HCT116 (cell line): ENCODE measurements at regions not wholly inside any gene's neighbourhood (a gene's known extent, or its start where the extent isn't known, plus 50 kb on each side); places are given as distances from the start of the nearest gene placed in this dataset.

ENCODE experiments used
- ATAC-seq: fragments of 200-7000 bp; cut with Tn5 transposase; 2 replicates; pipeline ENCODE4 v1.9.1; 2020; ENCODE audit warnings: mild to moderate bottlenecking, moderate library complexity
- BruUV-seq: library from RNA; stranded (reverse); fragments of 400-500 nt; replicated peaks from 2 replicates; lab custom pipeline; 2021; lab: Mats Ljungman, UMichigan
- CTCF ChIA-PET: fragments of 300-600 bp; sonication (Branson Sonifier 250); formaldehyde crosslinking; loops from one replicate; lab custom pipeline; 2021; ENCODE audit warnings: antibody characterized with exemption; lab: Charles Lee
- POLR2A ChIA-PET: fragments of 300-600, 350-600 bp; sonication (Branson Sonifier 250); formaldehyde crosslinking; loops from one replicate; lab custom pipeline; 2021; ENCODE audit warnings: antibody characterized with exemption; lab: Charles Lee
- RAD21 ChIA-PET, 2 experiments: fragments of 300-600 bp; sonication (Branson Sonifier 250); formaldehyde crosslinking; loops; one replicate each; lab custom pipeline; 2023; ENCODE audit warnings: low total read pairs in 2 of 2; ENCODE audit not compliant: uncharacterized antibody in 2 of 2, unreplicated experiment in 2 of 2, low non-redundant PET in 1 of 2; lab: Charles Lee
- DNase-seq: peaks from one replicate; pipeline ENCODE4 v3.0.0-alpha.2; 2010; ENCODE audit warnings: low read depth, low spot score
- H2AFZ ChIP-seq: fragments of 200-600 bp; shearing (Covaris generic), sonication (generic); 2 replicates; pipeline ENCODE4 v1.6.1; 2017; ENCODE audit warnings: low read depth, mixed run types, mixed read lengths, antibody characterized with exemption, low read length; ENCODE audit not compliant: poor library complexity, severe bottlenecking
- H3K27ac ChIP-seq: 2 replicates; pipeline ENCODE4 v1.5.1; 2012; ENCODE audit warnings: low read depth, low read length
- H3K27me3 ChIP-seq: fragments of 200-600 bp; sonication (generic); 2 replicates; pipeline ENCODE4 v1.6.1; 2016; ENCODE audit warnings: mixed run types, low read length, mixed read lengths; ENCODE audit not compliant: insufficient read depth
- H3K36me3 ChIP-seq, 2 experiments: fragments of 200-500 bp in 1 of 2; fragments of 200-600 bp in 1 of 2; sonication (Bioruptor generic) in 1 of 2; sonication (generic) in 1 of 2; 2 replicates each; pipeline versions ENCODE4 v1.5.1 to v1.6.1; 2014 to 2016; ENCODE audit warnings: low read length in 2 of 2, inconsistent platforms in 1 of 2, mixed read lengths in 1 of 2, mixed run types in 1 of 2; ENCODE audit not compliant: insufficient read depth in 2 of 2, control insufficient read depth in 1 of 2
- H3K4me1 ChIP-seq, 2 experiments: fragments of 200-600 bp in 1 of 2; sonication (generic) in 1 of 2; 2 replicates each; pipeline versions ENCODE4 v1.5.1 to v1.6.1; 2012 to 2017; ENCODE audit warnings: low read length in 2 of 2, inconsistent platforms in 1 of 2, mild to moderate bottlenecking in 1 of 2, mixed read lengths in 1 of 2, mixed run types in 1 of 2, moderate library complexity in 1 of 2; ENCODE audit not compliant: insufficient read depth in 2 of 2, control insufficient read depth in 1 of 2
- H3K4me2 ChIP-seq: fragments of 200-600 bp; sonication (generic); 2 replicates; pipeline ENCODE4 v1.6.1; 2017; ENCODE audit warnings: mixed run types, low read length, mixed read lengths
- H3K4me3 ChIP-seq, 2 experiments: fragments of 200-600 bp in 1 of 2; sonication (generic) in 1 of 2; replicated peaks in 1 of 2; 2 replicates each; pipeline ENCODE4 v1.5.1; 2011 to 2016; ENCODE audit warnings: low read length in 2 of 2, control low read depth in 1 of 2, low read depth in 1 of 2, mild to moderate bottlenecking in 1 of 2, mixed read lengths in 1 of 2, mixed run types in 1 of 2
- H3K79me2 ChIP-seq: fragments of 200-600 bp; sonication (generic); 2 replicates; pipeline ENCODE4 v1.6.1; 2017; ENCODE audit warnings: mild to moderate bottlenecking, mixed run types, low read length, moderate library complexity, mixed read lengths; ENCODE audit not compliant: insufficient read depth
- H3K9ac ChIP-seq: fragments of 200-600 bp; sonication (generic); 2 replicates; pipeline ENCODE4 v1.6.1; 2016; ENCODE audit warnings: low read length, mixed read lengths
- H3K9me2 ChIP-seq: fragments of 200-600 bp; sonication (generic), shearing (Covaris generic); 2 replicates; pipeline ENCODE4 v1.6.1; 2017; ENCODE audit warnings: mixed run types, mild to moderate bottlenecking, moderate library complexity; ENCODE audit not compliant: insufficient read depth
- H3K9me3 ChIP-seq, 2 experiments: fragments of 200-500 bp in 1 of 2; fragments of 200-600 bp in 1 of 2; sonication (Bioruptor generic) in 1 of 2; sonication (generic) in 1 of 2; 2 replicates each; pipeline ENCODE4 v1.6.1; 2014 to 2017; ENCODE audit warnings: low read length in 2 of 2, mixed read lengths in 2 of 2, inconsistent platforms in 1 of 2, low read depth in 1 of 2, mild to moderate bottlenecking in 1 of 2, mixed run types in 1 of 2, moderate library complexity in 1 of 2; ENCODE audit not compliant: control insufficient read depth in 1 of 2, insufficient read depth in 1 of 2
- H4K20me1 ChIP-seq: fragments of 200-600 bp; sonication (generic), shearing (Covaris generic); 2 replicates; pipeline ENCODE4 v1.6.1; 2017; ENCODE audit warnings: mixed run types, mild to moderate bottlenecking, moderate library complexity; ENCODE audit not compliant: insufficient read depth
- CEBPB ChIP-seq: IDR thresholded peaks from 2 replicates; pipeline ENCODE4 v1.6.1; 2012; ENCODE audit warnings: low read depth
- EGR1 ChIP-seq: IDR thresholded peaks from 2 replicates; pipeline ENCODE4 v1.6.1; 2012; ENCODE audit warnings: low read depth
- ELF1 ChIP-seq: IDR thresholded peaks from 2 replicates; pipeline ENCODE4 v1.6.1; 2012; ENCODE audit warnings: low read depth, borderline replicate concordance
- EZH2 ChIP-seq: fragments of 200-600 bp; sonication (generic); IDR thresholded peaks from 2 replicates; pipeline ENCODE4 v1.6.1; 2017; ENCODE audit warnings: antibody characterized with exemption, mixed run types
- EZH2phosphoT487 ChIP-seq: fragments of 200-600 bp; IDR thresholded peaks from 2 replicates; pipeline ENCODE4 v1.6.1; 2018; ENCODE audit warnings: antibody characterized with exemption, borderline replicate concordance
- JUND ChIP-seq: IDR thresholded peaks from 2 replicates; pipeline ENCODE4 v1.6.1; 2012
- POLR2AphosphoS5 ChIP-seq: IDR thresholded peaks from 2 replicates; pipeline ENCODE4 v1.6.1; 2011; ENCODE audit warnings: mild to moderate bottlenecking, low read depth, low read length, moderate library complexity
- RAD21 ChIP-seq: IDR thresholded peaks from 2 replicates; pipeline ENCODE4 v1.6.1; 2012; ENCODE audit warnings: low read depth, mild to moderate bottlenecking
- SIN3A ChIP-seq: IDR thresholded peaks from 2 replicates; pipeline ENCODE4 v1.6.1; 2012; ENCODE audit warnings: low read depth
- SP1 ChIP-seq: IDR thresholded peaks from 2 replicates; pipeline ENCODE4 v1.6.1; 2012; ENCODE audit warnings: low read depth
- SRF ChIP-seq: IDR thresholded peaks from 2 replicates; pipeline ENCODE4 v1.6.1; 2012; ENCODE audit warnings: low read depth
- TCF7L2 ChIP-seq: IDR thresholded peaks from 2 replicates; pipeline ENCODE4 v1.7.0; 2011; ENCODE audit warnings: borderline replicate concordance, inconsistent platforms; ENCODE audit not compliant: insufficient read depth, insufficient read length; ENCODE audit errors: extremely low read depth
- YY1 ChIP-seq: IDR thresholded peaks from 2 replicates; pipeline ENCODE4 v1.6.1; 2011; ENCODE audit warnings: low read length, low read depth, moderate library complexity, mild to moderate bottlenecking; ENCODE audit not compliant: insufficient replicate concordance; ENCODE audit errors: extremely low read depth
- ZFX ChIP-seq: fragments of 450-650 bp; IDR thresholded peaks from 2 replicates; pipeline ENCODE4 v1.6.1; 2017
- intact Hi-C: fragments of 100-400 bp; cut with micrococcal nuclease; formaldehyde crosslinking; loops from 2 replicates; pipeline ENCODE4 v1.10.0; 2022
- TF ChIP-seq, protein P1 (sequence below): IDR thresholded peaks from 2 replicates; pipeline ENCODE4 v1.6.1; 2011; ENCODE audit warnings: mild to moderate bottlenecking, low read length, moderate library complexity; ENCODE audit not compliant: insufficient replicate concordance; ENCODE audit errors: extremely low read depth
- TF ChIP-seq, protein P2 (sequence below): IDR thresholded peaks from 2 replicates; pipeline ENCODE4 v1.6.1; 2012
- TF ChIP-seq, protein P3 (sequence below), 3 experiments: fragments of 200-600 bp in 1 of 3; sonication (generic) in 1 of 3; IDR thresholded peaks in 2 of 3; conservative IDR thresholded peaks in 1 of 3; 2 replicates each; pipeline ENCODE4 v1.5.1; 2012 to 2017; ENCODE audit warnings: low read depth in 2 of 3, low read length in 2 of 3, antibody characterized with exemption in 1 of 3, borderline replicate concordance in 1 of 3, control low read depth in 1 of 3, mild to moderate bottlenecking in 1 of 3, mixed read lengths in 1 of 3, mixed run types in 1 of 3, moderate library complexity in 1 of 3; ENCODE audit not compliant: insufficient read depth in 1 of 3
- TF ChIP-seq, protein P4 (sequence below): IDR thresholded peaks from 2 replicates; pipeline ENCODE4 v1.6.1; 2012; ENCODE audit warnings: low read depth
- TF ChIP-seq, protein P5 (sequence below): IDR thresholded peaks from 2 replicates; pipeline ENCODE4 v1.6.1; 2012

DNA sequence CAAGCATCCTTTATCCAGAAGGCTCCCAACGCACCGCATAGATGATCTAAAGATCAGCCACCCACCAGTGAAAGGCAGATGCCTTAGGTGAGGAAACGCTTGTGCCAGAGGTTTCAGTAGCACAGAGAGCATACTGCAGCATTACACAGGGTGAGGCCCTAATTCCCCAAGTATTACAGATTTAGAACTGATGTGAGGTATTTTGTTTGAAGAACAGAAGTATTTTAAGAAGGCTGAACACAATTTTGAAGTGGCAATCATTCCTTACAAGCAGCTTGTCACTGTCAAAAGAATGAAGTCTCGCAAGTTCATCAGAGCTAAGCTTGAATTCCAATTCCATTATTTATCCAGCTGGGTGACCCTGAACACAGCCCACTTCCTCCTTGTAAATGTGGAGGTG, 70.0 kb upstream of the FAT3 start:
- CTCF ChIA-PET = no interaction called here
- H3K9me2 ChIP-seq = no peaks in the 10 kb centered on the region
- H3K9ac ChIP-seq = no peak overlapping the region
- DNase-seq (no peak), ATAC-seq (no peak)
- H3K79me2 ChIP-seq = no peaks in the 10 kb centered on the region
- no peaks in the 10 kb centered on the region for H4K20me1 ChIP-seq
- no peak overlapping the region for H3K4me2 ChIP-seq
- RAD21 ChIA-PET = no interaction called here
- TF ChIP-seq, protein P1, sequence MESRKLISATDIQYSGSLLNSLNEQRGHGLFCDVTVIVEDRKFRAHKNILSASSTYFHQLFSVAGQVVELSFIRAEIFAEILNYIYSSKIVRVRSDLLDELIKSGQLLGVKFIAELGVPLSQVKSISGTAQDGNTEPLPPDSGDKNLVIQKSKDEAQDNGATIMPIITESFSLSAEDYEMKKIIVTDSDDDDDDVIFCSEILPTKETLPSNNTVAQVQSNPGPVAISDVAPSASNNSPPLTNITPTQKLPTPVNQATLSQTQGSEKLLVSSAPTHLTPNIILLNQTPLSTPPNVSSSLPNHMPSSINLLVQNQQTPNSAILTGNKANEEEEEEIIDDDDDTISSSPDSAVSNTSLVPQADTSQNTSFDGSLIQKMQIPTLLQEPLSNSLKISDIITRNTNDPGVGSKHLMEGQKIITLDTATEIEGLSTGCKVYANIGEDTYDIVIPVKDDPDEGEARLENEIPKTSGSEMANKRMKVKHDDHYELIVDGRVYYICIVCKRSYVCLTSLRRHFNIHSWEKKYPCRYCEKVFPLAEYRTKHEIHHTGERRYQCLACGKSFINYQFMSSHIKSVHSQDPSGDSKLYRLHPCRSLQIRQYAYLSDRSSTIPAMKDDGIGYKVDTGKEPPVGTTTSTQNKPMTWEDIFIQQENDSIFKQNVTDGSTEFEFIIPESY = no peak
- TF ChIP-seq SRF (no peak), SP1 (no peak), EGR1 (no peak), EZH2phosphoT487 (no peak), SIN3A (no peak), CEBPB (no peak), TCF7L2 (no peak), JUND (no peak), YY1 (no peak), EZH2 (no peak), ELF1 (no peak), ZFX (no peak), RAD21 (no peak), POLR2AphosphoS5 (no peak)
- TF ChIP-seq, protein P2, sequence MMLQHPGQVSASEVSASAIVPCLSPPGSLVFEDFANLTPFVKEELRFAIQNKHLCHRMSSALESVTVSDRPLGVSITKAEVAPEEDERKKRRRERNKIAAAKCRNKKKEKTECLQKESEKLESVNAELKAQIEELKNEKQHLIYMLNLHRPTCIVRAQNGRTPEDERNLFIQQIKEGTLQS = no peak
- TF ChIP-seq, protein P3, sequence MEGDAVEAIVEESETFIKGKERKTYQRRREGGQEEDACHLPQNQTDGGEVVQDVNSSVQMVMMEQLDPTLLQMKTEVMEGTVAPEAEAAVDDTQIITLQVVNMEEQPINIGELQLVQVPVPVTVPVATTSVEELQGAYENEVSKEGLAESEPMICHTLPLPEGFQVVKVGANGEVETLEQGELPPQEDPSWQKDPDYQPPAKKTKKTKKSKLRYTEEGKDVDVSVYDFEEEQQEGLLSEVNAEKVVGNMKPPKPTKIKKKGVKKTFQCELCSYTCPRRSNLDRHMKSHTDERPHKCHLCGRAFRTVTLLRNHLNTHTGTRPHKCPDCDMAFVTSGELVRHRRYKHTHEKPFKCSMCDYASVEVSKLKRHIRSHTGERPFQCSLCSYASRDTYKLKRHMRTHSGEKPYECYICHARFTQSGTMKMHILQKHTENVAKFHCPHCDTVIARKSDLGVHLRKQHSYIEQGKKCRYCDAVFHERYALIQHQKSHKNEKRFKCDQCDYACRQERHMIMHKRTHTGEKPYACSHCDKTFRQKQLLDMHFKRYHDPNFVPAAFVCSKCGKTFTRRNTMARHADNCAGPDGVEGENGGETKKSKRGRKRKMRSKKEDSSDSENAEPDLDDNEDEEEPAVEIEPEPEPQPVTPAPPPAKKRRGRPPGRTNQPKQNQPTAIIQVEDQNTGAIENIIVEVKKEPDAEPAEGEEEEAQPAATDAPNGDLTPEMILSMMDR (IDR thresholded peaks at IDR 0.05 in 2 of 3, conservative IDR thresholded peaks at IDR 0.05 in 1 of 3; ENCODE audit: borderline replicate concordance in 1 of 3, insufficient read depth in 1 of 3, low read depth in 2 of 3, low read length in 2 of 3) = no peak
- TF ChIP-seq, protein P4, sequence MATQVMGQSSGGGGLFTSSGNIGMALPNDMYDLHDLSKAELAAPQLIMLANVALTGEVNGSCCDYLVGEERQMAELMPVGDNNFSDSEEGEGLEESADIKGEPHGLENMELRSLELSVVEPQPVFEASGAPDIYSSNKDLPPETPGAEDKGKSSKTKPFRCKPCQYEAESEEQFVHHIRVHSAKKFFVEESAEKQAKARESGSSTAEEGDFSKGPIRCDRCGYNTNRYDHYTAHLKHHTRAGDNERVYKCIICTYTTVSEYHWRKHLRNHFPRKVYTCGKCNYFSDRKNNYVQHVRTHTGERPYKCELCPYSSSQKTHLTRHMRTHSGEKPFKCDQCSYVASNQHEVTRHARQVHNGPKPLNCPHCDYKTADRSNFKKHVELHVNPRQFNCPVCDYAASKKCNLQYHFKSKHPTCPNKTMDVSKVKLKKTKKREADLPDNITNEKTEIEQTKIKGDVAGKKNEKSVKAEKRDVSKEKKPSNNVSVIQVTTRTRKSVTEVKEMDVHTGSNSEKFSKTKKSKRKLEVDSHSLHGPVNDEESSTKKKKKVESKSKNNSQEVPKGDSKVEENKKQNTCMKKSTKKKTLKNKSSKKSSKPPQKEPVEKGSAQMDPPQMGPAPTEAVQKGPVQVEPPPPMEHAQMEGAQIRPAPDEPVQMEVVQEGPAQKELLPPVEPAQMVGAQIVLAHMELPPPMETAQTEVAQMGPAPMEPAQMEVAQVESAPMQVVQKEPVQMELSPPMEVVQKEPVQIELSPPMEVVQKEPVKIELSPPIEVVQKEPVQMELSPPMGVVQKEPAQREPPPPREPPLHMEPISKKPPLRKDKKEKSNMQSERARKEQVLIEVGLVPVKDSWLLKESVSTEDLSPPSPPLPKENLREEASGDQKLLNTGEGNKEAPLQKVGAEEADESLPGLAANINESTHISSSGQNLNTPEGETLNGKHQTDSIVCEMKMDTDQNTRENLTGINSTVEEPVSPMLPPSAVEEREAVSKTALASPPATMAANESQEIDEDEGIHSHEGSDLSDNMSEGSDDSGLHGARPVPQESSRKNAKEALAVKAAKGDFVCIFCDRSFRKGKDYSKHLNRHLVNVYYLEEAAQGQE = no peak
- TF ChIP-seq, protein P5, sequence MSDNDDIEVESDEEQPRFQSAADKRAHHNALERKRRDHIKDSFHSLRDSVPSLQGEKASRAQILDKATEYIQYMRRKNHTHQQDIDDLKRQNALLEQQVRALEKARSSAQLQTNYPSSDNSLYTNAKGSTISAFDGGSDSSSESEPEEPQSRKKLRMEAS = no peak
- POLR2A ChIA-PET = no interaction called here
- no peaks in the 10 kb centered on the region for H3K27me3 ChIP-seq
- H3K4me1 ChIP-seq = no peaks in the 10 kb centered on the region
- intact Hi-C loops = no loop called here
- peaks cover 0 to 2% of the 10 kb centered on the region in 2 experiments; a peak in 2 of 4 replicates for H3K9me3 ChIP-seq
- no peaks in the 10 kb centered on the region for H3K36me3 ChIP-seq
- H3K4me3 ChIP-seq = no peak overlapping the region
- H3K27ac ChIP-seq = no peak overlapping the region
- H2AFZ ChIP-seq = no peak overlapping the region
- BruUV-seq = no TSS peak
